ENCODE measurements at regions not wholly inside any gene's neighbourhood (a gene's known extent, or its start where the extent isn't known, plus 50 kb on each side); places are given as distances from the start of the nearest gene placed in this dataset.

DNA sequence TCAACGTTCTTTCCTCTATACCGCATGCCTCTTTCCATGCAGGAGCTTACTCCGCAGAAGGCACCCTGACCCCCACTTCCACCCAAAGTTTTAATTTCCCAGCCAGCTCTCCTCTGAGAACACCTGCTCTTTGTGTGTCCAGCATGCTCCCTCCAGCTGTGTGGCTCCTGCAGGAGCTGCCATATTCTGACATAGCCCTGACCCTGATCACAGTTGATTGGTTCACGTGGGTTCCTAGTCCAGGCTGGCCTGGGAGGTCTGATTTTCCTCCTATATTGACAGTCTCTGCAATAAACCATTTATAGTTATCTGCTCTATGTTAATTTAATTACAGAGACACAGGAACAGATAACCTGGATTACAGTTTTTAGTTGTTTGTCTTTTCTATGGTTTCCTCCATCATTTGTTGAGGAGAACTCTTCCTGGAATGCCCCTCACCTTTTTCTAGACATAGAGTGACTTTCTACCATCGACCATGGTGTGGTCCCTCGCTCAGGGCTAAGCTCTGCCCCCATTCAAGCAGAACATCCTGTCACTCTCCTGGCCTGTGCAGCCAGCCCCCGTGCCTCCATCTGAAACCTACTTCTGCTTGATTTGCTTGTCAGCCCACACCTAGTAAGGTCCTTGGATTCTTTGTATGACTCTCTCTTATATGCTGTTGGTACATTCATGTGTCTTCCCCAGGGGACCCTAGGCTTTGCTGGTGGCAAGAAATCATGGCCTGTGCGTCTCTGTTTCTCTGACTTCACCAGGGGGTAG is 231.5 kb downstream of the LPIN1 start:
- TF ChIP-seq, protein P1, sequence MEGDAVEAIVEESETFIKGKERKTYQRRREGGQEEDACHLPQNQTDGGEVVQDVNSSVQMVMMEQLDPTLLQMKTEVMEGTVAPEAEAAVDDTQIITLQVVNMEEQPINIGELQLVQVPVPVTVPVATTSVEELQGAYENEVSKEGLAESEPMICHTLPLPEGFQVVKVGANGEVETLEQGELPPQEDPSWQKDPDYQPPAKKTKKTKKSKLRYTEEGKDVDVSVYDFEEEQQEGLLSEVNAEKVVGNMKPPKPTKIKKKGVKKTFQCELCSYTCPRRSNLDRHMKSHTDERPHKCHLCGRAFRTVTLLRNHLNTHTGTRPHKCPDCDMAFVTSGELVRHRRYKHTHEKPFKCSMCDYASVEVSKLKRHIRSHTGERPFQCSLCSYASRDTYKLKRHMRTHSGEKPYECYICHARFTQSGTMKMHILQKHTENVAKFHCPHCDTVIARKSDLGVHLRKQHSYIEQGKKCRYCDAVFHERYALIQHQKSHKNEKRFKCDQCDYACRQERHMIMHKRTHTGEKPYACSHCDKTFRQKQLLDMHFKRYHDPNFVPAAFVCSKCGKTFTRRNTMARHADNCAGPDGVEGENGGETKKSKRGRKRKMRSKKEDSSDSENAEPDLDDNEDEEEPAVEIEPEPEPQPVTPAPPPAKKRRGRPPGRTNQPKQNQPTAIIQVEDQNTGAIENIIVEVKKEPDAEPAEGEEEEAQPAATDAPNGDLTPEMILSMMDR (IDR thresholded peaks at IDR 0.05; ENCODE audit: low read depth, low read length) = no peak
- TF ChIP-seq, protein P2, sequence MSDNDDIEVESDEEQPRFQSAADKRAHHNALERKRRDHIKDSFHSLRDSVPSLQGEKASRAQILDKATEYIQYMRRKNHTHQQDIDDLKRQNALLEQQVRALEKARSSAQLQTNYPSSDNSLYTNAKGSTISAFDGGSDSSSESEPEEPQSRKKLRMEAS (IDR thresholded peaks at IDR 0.05; ENCODE audit: low read depth, low read length) = no peak
